Keratinocyte (primary cell): ENCODE measurements at regions not wholly inside any gene's neighbourhood (a gene's known extent, or its start where the extent isn't known, plus 50 kb on each side); places are given as distances from the start of the nearest gene placed in this dataset.
A peak's percentile ranks its signal among the peaks of the same experiment; 100 is the strongest.

ENCODE experiments used
- DNase-seq: peaks from one replicate; pipeline ENCODE4 v3.0.0-alpha.2; 2011; ENCODE audit warnings: low read depth, missing footprints, low spot score
- FAIRE-seq: peaks from 2 replicates; lab custom pipeline; 2011; peaks lifted over from hg19 to GRCh38; lab: Jason Lieb, UNC
- H2AFZ ChIP-seq: 2 replicates; pipeline ENCODE4 v1.6.0; 2012; ENCODE audit warnings: low read length, control low read depth, inconsistent platforms; ENCODE audit not compliant: control insufficient read depth
- H3K27ac ChIP-seq: 2 replicates; pipeline ENCODE4 v1.5.1; 2011; ENCODE audit warnings: low read length; ENCODE audit not compliant: control insufficient read depth, insufficient read depth
- H3K27me3 ChIP-seq: 3 replicates; pipeline ENCODE4 v1.6.0; 2011; ENCODE audit warnings: low read length; ENCODE audit not compliant: control insufficient read depth, insufficient read depth; ENCODE audit errors: extremely low read depth
- H3K36me3 ChIP-seq, 2 experiments: 2 replicates in 1 of 2; 3 replicates in 1 of 2; pipeline ENCODE4 v1.5.1; 2011; ENCODE audit warnings: low read length in 2 of 2, mild to moderate bottlenecking in 1 of 2; ENCODE audit not compliant: control insufficient read depth in 2 of 2, insufficient read depth in 2 of 2; ENCODE audit errors: extremely low read depth in 1 of 2
- H3K4me1 ChIP-seq: 3 replicates; pipeline ENCODE4 v1.5.1; 2011; ENCODE audit warnings: low read length; ENCODE audit not compliant: control insufficient read depth, insufficient read depth; ENCODE audit errors: extremely low read depth
- H3K4me2 ChIP-seq: 3 replicates; pipeline ENCODE4 v1.6.0; 2011; ENCODE audit warnings: low read depth, low read length; ENCODE audit not compliant: control insufficient read depth, insufficient read depth; ENCODE audit errors: extremely low read depth
- H3K4me3 ChIP-seq, 3 experiments: fragments of 200-600 bp in 1 of 3; sonication (generic) in 1 of 3; 2 replicates in 2 of 3; 3 replicates in 1 of 3; pipeline ENCODE4 v1.5.1; 2011 to 2016; ENCODE audit warnings: low read length in 3 of 3, mild to moderate bottlenecking in 3 of 3, control low read depth in 2 of 3, inconsistent platforms in 1 of 3, low read depth in 1 of 3, mixed read lengths in 1 of 3, mixed run types in 1 of 3, moderate library complexity in 1 of 3; ENCODE audit not compliant: control insufficient read depth in 2 of 3, insufficient read depth in 2 of 3; ENCODE audit errors: extremely low read depth in 1 of 3
- H3K79me2 ChIP-seq: 2 replicates; pipeline ENCODE4 v1.6.0; 2012; ENCODE audit warnings: low read length; ENCODE audit not compliant: control insufficient read depth, insufficient read depth
- H3K9ac ChIP-seq: 3 replicates; pipeline ENCODE4 v1.6.0; 2011; ENCODE audit warnings: low read length; ENCODE audit not compliant: control insufficient read depth, insufficient read depth; ENCODE audit errors: extremely low read depth
- H3K9me1 ChIP-seq: 3 replicates; pipeline ENCODE4 v1.6.0; 2011; ENCODE audit warnings: low read length; ENCODE audit not compliant: control insufficient read depth, insufficient read depth; ENCODE audit errors: extremely low read depth
- H3K9me3 ChIP-seq: 2 replicates; pipeline ENCODE4 v1.5.1; 2012; ENCODE audit warnings: low read depth, low read length; ENCODE audit not compliant: control insufficient read depth
- H4K20me1 ChIP-seq: 3 replicates; pipeline ENCODE4 v1.6.0; 2011; ENCODE audit warnings: low read length; ENCODE audit not compliant: control insufficient read depth, insufficient read depth; ENCODE audit errors: extremely low read depth
- CTCF ChIP-seq, 3 experiments: IDR thresholded peaks in 1 of 3; conservative IDR thresholded peaks in 1 of 3; optimal IDR thresholded peaks in 1 of 3; 2 replicates in 2 of 3; 3 replicates in 1 of 3; pipeline versions ENCODE3 to v1.5.1; 2011; ENCODE audit warnings: low read length in 3 of 3, mild to moderate bottlenecking in 3 of 3, moderate library complexity in 2 of 3, control low read depth in 1 of 3, inconsistent platforms in 1 of 3; ENCODE audit not compliant: insufficient read depth in 2 of 3; ENCODE audit errors: extremely low read depth in 1 of 3
- EZH2 ChIP-seq: IDR thresholded peaks from one replicate; pipeline ENCODE4 v1.6.1; 2012; ENCODE audit warnings: inconsistent platforms, mild to moderate bottlenecking, low read length, moderate library complexity
- dilution Hi-C: fragments of 300-500 bp; cut with MboI; formaldehyde crosslinking; loops from one replicate; pipeline ENCODE4 v1.7.0; 2020; ENCODE audit warnings: low sequenced_read_pairs; ENCODE audit not compliant: extremely low pct_ligation_motif_present

- Histone ChIP-seq H3K4me2 (no peak overlapping the region), H3K4me3 (no peak overlapping the region)
Observed at GRCh38 chr4:154126276-154126675, 337.4 kb upstream of the SFRP2 start.

GRCh38 chr4:154125340-154125739 is 336.5 kb upstream of the SFRP2 start:
- dilution Hi-C loops, result no loop called here
- no peak overlapping the region for H3K9ac ChIP-seq
- no peaks in the 10 kb centered on the region for H3K27me3 ChIP-seq
- no peak for TF ChIP-seq EZH2
- no peak for TF ChIP-seq CTCF (optimal IDR thresholded peaks at IDR 0.05 in 1 of 3, IDR thresholded peaks at IDR 0.05 in 1 of 3, conservative IDR thresholded peaks at IDR 0.05 in 1 of 3; ENCODE audit: extremely low read depth in 1 of 3, insufficient read depth in 2 of 3, low read length in 3 of 3)
- H4K20me1 ChIP-seq, result no peaks in the 10 kb centered on the region
- H3K9me3 ChIP-seq, result no peaks in the 10 kb centered on the region
- H2AFZ ChIP-seq, result no peak overlapping the region
- no peaks in the 10 kb centered on the region for H3K36me3 ChIP-seq
- no peak overlapping the region for H3K4me3 ChIP-seq
- no peak overlapping the region for H3K27ac ChIP-seq
- H3K79me2 ChIP-seq, result no peaks in the 10 kb centered on the region
- DNase-seq (no peak), FAIRE-seq (no peak)
- peaks cover 23% of the 10 kb centered on the region for H3K4me1 ChIP-seq
- H3K4me2 ChIP-seq, result peak overlapping the region; percentile 17
- no peaks in the 10 kb centered on the region for H3K9me1 ChIP-seq

More at GRCh38 chr4:154126276-154126675, 337.4 kb upstream of the SFRP2 start:
- Histone ChIP-seq H4K20me1 (no peaks in the 10 kb centered on the region), H3K9ac (no peak overlapping the region), H3K9me3 (no peaks in the 10 kb centered on the region), H3K27me3 (no peaks in the 10 kb centered on the region), H2AFZ (no peak overlapping the region), H3K36me3 (no peaks in the 10 kb centered on the region), H3K27ac (no peak overlapping the region), H3K79me2 (no peaks in the 10 kb centered on the region), H3K4me1 (peaks cover 23% of the 10 kb centered on the region), H3K9me1 (no peaks in the 10 kb centered on the region)
- TF ChIP-seq CTCF (optimal IDR thresholded peaks at IDR 0.05 in 1 of 3, IDR thresholded peaks at IDR 0.05 in 1 of 3, conservative IDR thresholded peaks at IDR 0.05 in 1 of 3; ENCODE audit: extremely low read depth in 1 of 3, insufficient read depth in 2 of 3, low read length in 3 of 3) (no peak), EZH2 (no peak)
- peak; percentile 65 for FAIRE-seq
- dilution Hi-C loops, result no loop called here
- no peak for DNase-seq
